Activated B cell treated with CpG ODN at 0.5 μM for 24 hours (primary cell): ENCODE measurements at regions not wholly inside any gene's neighbourhood (a gene's known extent, or its start where the extent isn't known, plus 50 kb on each side); places are given as distances from the start of the nearest gene placed in this dataset.

Experiments
- ATAC-seq: fragments of 200-7000 bp; cut with Tn5 transposase; one replicate; pipeline ENCODE4 v1.10.0; 2021; ENCODE audit warnings: low read depth, mild to moderate bottlenecking, moderate library complexity
- CTCF ChIA-PET: fragments of 350-600 bp; sonication (Branson Sonifier 250); formaldehyde crosslinking; loops from one replicate; lab custom pipeline; 2021; ENCODE audit warnings: antibody characterized with exemption; lab: Charles Lee
- POLR2A ChIA-PET: fragments of 350-600 bp; sonication (Branson Sonifier 250); formaldehyde crosslinking; loops from one replicate; lab custom pipeline; 2021; ENCODE audit warnings: antibody characterized with exemption; lab: Charles Lee
- DNase-seq: peaks from one replicate; pipeline ENCODE4 v3.0.0; 2022
- H3K27ac Mint-ChIP-seq: one replicate; pipeline ENCODE4 v1.8.0; 2020; ENCODE audit warnings: mixed read lengths
- H3K27me3 Mint-ChIP-seq: one replicate; pipeline ENCODE4 v1.8.0; 2021; ENCODE audit warnings: mixed read lengths
- H3K36me3 Mint-ChIP-seq: one replicate; pipeline ENCODE4 v1.8.0; 2021; ENCODE audit warnings: low read depth, mixed read lengths
- H3K4me1 Mint-ChIP-seq: one replicate; pipeline ENCODE4 v1.8.0; 2021; ENCODE audit warnings: mixed read lengths
- H3K4me3 Mint-ChIP-seq: one replicate; pipeline ENCODE4 v1.8.0; 2020; ENCODE audit warnings: mild to moderate bottlenecking, mixed read lengths
- H3K9me3 Mint-ChIP-seq: one replicate; pipeline ENCODE4 v1.8.0; 2020; ENCODE audit warnings: mixed read lengths
- CTCF ChIP-seq: fragments of 200-600 bp; IDR thresholded peaks from one replicate; pipeline ENCODE4 v1.8.0; 2022; ENCODE audit warnings: antibody characterized with exemption, mild to moderate bottlenecking
- intact Hi-C: fragments of 100-400 bp; cut with micrococcal nuclease; formaldehyde crosslinking; loops from one replicate; pipeline ENCODE4 v1.15.1; 2024

GRCh38 chr5:136720674-136721073 lies 355.3 kb upstream of the TRPC7 start:
- Mint-ChIP-seq H3K4me1 (no peaks in the 10 kb centered on the region), H3K27me3 (no peaks in the 10 kb centered on the region), H3K4me3 (no peak overlapping the region), H3K27ac (no peak overlapping the region), H3K36me3 (no peaks in the 10 kb centered on the region), H3K9me3 (no peaks in the 10 kb centered on the region)
- ChIA-PET CTCF (no interaction called here), POLR2A (no interaction called here)
- intact Hi-C loops: no loop called here
- TF ChIP-seq CTCF: no peak
- no peak for DNase-seq
- ATAC-seq: no peak

- POLR2A ChIA-PET: no interaction called here
- no peak for TF ChIP-seq CTCF
- ATAC-seq (no peak), DNase-seq (no peak)
- intact Hi-C loops: no loop called here
- no peaks in the 10 kb centered on the region for H3K36me3 Mint-ChIP-seq
- no peak overlapping the region for H3K27ac Mint-ChIP-seq
- H3K27me3 Mint-ChIP-seq: no peaks in the 10 kb centered on the region
- CTCF ChIA-PET: no interaction called here
- H3K4me1 Mint-ChIP-seq: no peaks in the 10 kb centered on the region
- H3K4me3 Mint-ChIP-seq: no peak overlapping the region
- H3K9me3 Mint-ChIP-seq: peaks cover 4% of the 10 kb centered on the region
Measured at GRCh38 chr5:136717917-136718316, 352.6 kb upstream of the TRPC7 start.

GRCh38 chr5:136714286-136714685 lies 348.9 kb upstream of the TRPC7 start:
- ATAC-seq: no peak
- intact Hi-C loops: no loop called here

GRCh38 chr5:136712628-136713027 lies 347.3 kb upstream of the TRPC7 start:
- Mint-ChIP-seq H3K9me3 (peaks cover 4% of the 10 kb centered on the region), H3K4me1 (no peaks in the 10 kb centered on the region), H3K27ac (no peak overlapping the region), H3K4me3 (no peak overlapping the region), H3K27me3 (no peaks in the 10 kb centered on the region), H3K36me3 (no peaks in the 10 kb centered on the region)
- POLR2A ChIA-PET: no interaction called here
- CTCF ChIA-PET: no interaction called here
- DNase-seq: no peak
- intact Hi-C loops: no loop called here
- TF ChIP-seq CTCF: no peak
- no peak for ATAC-seq

More at GRCh38 chr5:136714286-136714685, 348.9 kb upstream of the TRPC7 start:
- DNase-seq: no peak
- no peak for TF ChIP-seq CTCF
- Mint-ChIP-seq H3K4me3 (no peak overlapping the region), H3K27ac (no peak overlapping the region), H3K9me3 (peaks cover 4% of the 10 kb centered on the region), H3K27me3 (no peaks in the 10 kb centered on the region), H3K4me1 (no peaks in the 10 kb centered on the region), H3K36me3 (no peaks in the 10 kb centered on the region)
- ChIA-PET POLR2A (no interaction called here), CTCF (no interaction called here)

- Mint-ChIP-seq H3K4me1 (no peaks in the 10 kb centered on the region), H3K4me3 (no peak overlapping the region), H3K36me3 (no peaks in the 10 kb centered on the region), H3K27ac (no peak overlapping the region), H3K9me3 (peaks cover 4% of the 10 kb centered on the region), H3K27me3 (no peaks in the 10 kb centered on the region)
- DNase-seq: no peak
- ChIA-PET POLR2A (no interaction called here), CTCF (no interaction called here)
- intact Hi-C loops: no loop called here
- ATAC-seq: no peak
- no peak for TF ChIP-seq CTCF
Measured at GRCh38 chr5:136710834-136711233, 345.5 kb upstream of the TRPC7 start.
